GM18505 (cell line): ENCODE measurements at regions not wholly inside any gene's neighbourhood (a gene's known extent, or its start where the extent isn't known, plus 50 kb on each side); places are given as distances from the start of the nearest gene placed in this dataset.
"Not testable (repeated sequence)": the region's sequence is repeated elsewhere in the genome, so short reads cannot be mapped to it uniquely, and the experiment has no call there.

Experiments
- ATAC-seq: cut with Tn5 transposase; IDR thresholded peaks from one replicate; pipeline ENCODE4 v1.9.1; 2021; ENCODE audit not compliant: unreplicated experiment
- POLR2A ChIP-seq: IDR thresholded peaks from 4 replicates; pipeline ENCODE4 v1.6.1; 2011; ENCODE audit warnings: borderline replicate concordance; ENCODE audit not compliant: insufficient read depth, insufficient read length; ENCODE audit errors: extremely low read depth

GRCh38 chr1:228999446-229000170, 264.3 kb downstream of the RHOU start:
- no peak for TF ChIP-seq POLR2A
- ATAC-seq, result no peak

DNA sequence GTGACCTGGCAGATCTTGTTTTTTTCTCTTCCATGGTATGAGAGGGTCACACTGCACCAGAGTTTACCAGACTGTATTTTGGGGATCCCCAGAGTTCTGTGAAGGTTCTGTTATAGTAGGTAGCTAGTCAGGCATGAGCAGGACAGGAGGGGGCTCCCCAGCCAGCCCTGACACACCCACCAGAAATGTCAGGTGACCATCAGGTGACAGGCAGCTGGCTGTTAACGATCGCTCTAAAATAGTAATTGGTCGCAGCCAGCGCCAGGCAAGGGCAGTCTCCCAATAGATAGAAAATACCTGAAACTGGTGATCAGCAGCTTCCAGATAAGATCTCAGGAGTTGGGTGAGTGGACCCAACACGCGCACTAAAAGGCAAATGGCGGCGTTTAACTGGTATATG, 264.9 kb downstream of the RHOU start:
- no peak for TF ChIP-seq POLR2A
- no peak for ATAC-seq

- ATAC-seq, result no peak
- no peak for TF ChIP-seq POLR2A
Observed at GRCh38 chr1:229001467-229002011, 266.3 kb downstream of the RHOU start.

GRCh38 chr1:229002037-229002436, 266.8 kb downstream of the RHOU start:
- no peak for TF ChIP-seq POLR2A

DNA sequence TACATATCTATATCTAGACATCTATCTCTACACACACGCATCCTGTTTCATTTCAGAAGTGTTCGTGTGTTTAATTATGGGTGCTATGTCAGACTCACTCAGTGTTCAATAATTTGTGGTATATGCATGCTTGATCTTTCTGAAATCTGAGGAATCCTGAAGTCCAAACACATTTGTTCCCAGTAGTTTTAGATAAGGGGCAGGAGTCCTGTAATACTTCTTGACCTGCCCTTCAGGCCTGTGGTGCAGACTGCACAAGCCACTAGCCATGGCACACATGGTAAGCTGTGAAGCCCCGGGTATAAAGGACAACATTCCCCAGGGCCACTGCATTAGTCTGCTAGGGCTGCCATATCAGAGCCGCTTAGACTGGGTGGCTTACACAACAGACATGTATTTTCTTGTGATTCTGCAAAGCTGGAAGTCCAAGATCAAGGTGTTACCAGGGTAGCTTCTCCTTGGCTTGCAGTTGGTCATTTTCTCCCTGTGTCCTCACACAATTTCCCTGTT, 267.2 kb downstream of the RHOU start:
- no peak for TF ChIP-seq POLR2A
- ATAC-seq, result no peak

More at GRCh38 chr1:229002037-229002436, 266.8 kb downstream of the RHOU start:
- no peak for ATAC-seq

DNA sequence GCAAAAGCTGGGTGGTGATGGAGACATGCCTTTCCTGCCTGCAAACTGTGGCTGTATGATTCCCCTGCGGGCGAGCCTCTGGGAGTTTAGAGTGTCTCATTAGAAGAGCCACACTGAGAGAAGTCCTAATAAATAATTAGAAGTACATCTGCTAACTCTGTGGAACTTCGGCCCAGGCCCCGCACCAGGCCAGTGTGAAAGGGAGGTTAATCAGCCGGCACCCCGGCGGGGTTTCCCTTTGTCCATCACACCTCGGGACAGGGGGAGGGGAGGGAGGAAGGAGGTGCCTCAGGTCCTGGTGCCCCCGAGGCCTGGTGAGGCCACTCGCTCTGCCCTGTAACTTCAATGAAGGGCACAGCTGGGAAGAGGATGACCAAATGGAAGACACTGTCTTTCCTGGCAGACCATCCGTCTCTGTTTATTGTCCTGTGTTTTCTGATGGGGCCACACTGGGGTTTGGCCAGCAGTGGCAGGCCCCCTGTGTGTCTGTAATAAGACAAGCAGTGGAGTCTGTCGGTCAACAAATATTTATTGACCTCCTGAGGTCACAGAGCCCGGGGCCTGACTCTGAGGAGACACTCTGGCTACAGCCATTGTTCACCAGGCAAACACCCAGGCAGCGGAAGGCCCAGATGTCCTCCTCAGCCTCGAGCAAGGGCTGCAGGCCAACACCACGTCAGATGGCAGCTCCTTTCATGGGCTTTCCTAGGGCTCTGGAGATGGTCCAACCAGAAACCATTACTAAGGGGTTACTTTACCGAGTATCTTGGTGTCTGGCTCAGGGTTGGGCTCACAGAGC, 267.5 kb upstream of the RAB4A start:
- no peak for ATAC-seq
- TF ChIP-seq POLR2A, result no peak

- TF ChIP-seq POLR2A, result no peak
- ATAC-seq, result no peak
Observed at GRCh38 chr1:229004066-229004833, 266.7 kb upstream of the RAB4A start.

DNA sequence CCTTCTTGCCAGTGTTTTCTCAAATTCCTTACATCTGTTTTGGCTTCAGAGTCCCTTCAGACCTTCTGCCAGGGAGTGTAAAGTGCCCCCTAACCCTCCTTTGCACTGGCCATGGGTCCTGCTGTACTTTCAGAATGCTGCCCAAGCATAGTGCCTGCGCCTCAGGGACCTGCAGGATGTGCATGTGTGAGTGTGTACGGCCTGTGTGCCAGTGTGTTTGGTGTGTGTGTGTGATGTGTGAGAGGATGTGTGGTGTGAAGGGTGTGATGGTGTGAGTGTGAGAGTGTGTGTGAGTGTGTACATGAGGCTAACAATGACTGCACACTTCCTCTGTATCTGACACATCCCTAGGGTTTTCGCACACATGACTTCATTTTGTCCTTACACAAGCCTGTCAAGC, 265.8 kb upstream of the RAB4A start:
- TF ChIP-seq POLR2A, result no peak
- no peak for ATAC-seq

DNA sequence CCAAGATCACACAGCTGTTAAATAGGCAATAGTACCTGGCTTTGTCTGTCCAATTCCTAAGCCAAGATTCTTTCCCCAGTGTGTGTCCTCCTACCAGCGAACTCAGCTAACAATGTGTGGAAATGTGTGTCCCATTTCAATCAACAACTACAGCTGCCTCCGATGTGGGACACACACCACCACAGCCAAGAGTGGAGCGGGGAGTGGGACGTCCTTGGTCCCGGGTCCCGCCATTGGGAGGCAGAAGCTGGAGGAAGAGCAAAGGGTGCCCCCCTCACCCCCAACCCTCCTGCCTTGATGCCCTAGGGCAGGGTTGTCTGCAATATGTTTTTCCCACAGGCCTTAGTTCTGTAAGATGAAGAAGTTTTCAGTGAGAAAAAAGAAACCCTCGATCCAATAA, 265.4 kb upstream of the RAB4A start:
- no peak for ATAC-seq
- TF ChIP-seq POLR2A, result no peak

DNA sequence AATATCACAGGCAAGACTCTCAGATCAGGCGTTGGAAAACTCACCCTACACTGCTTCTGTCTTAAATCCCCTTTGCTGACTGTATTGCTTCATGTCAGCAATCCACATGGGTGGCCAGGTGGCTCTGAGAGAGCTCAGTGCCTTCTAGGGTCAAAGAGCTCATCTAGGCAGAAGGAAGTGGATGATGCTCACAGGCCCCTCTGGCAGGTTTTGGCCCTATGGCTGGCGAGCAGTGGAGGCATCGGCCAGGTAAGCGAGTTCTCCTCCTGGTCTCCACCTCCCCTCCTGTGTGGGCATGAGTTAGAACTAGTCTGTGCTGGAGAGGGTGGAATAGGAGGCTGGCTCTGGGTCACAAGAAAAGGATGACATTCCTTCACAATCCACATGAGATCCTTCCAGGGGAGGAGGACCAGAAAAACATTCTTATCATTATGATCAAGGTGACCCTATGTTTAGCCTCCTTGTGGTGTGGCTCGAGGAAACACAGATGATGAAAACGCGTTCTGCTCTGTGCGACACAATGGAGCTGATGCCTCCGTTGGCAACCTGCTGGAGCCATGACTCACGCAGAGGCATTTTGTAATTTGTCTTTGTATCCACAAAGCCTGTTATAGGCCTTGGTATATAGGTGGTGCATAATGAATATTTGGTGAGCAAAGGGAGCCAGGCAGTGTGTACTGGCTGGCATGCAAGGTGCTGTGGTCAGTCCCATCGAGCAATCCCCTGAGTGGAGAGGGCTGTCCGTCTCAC, 264.6 kb upstream of the RAB4A start:
- TF ChIP-seq POLR2A, result no peak
- no peak for ATAC-seq

GRCh38 chr1:229007167-229007566, 263.7 kb upstream of the RAB4A start:
- ATAC-seq, result no peak
- TF ChIP-seq POLR2A, result no peak

DNA sequence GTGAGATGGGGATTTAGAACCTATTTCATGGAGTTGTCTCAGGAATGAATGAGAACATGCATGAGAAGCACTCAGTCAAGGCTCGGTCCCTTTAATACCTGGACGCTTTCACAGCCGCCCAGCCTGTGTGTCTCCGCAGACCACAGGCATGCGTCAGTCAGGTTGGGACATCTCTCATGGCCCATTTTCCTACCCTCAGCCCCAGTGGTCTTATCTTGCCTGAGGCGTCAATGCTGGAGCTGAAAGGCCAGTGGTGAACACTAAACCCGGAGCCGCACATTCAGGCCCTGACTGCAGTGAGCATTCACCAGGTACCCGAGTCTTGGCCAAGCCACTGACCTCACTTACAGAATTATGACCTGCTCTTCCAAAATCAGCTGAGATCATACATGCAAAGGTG, 263.2 kb upstream of the RAB4A start:
- no peak for ATAC-seq
- no peak for TF ChIP-seq POLR2A

DNA sequence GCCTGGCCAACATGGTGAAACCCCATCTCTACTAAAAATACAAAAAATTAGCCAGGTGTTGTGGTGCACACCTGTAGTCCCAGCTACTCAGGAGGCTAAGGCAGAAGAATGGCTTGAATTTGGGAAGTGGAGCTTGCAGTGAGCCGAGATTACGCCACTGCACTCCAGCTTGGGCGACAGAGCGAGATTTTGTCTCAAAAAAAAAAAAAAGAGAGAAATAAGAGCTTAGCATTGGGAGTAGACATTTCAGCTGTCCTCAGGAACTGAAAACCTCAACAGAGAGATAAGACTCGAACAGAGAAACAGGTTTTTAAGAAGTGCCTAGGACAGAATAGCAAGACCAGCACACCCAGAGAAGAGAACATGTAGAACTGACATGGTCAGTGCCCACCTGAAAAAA, 262.6 kb upstream of the RAB4A start:
- not testable (repeated sequence) for ATAC-seq

GRCh38 chr1:229011022-229011421, 259.9 kb upstream of the RAB4A start:
- no peak for TF ChIP-seq POLR2A
- ATAC-seq, result no peak
